ENCODE measurements at regions not wholly inside any gene's neighbourhood (a gene's known extent, or its start where the extent isn't known, plus 50 kb on each side); places are given as distances from the start of the nearest gene placed in this dataset.

- WGBS, result 68% methylated on average over 1 of the region's 1 CpG
- intact Hi-C loops (cut with DNase I), result no loop called here
These were observed 348.7 kb downstream of the ETS1 start for GRCh38 chr11:128238521-128239265.

GRCh38 chr11:128236506-128237498, 350.6 kb downstream of the ETS1 start:
- TF ChIP-seq EP300 (IDR thresholded peaks at IDR 0.05) (no peak), CTCF (IDR thresholded peaks at IDR 0.05) (no peak), POLR2AphosphoS5 (IDR thresholded peaks at IDR 0.05) (no peak), POLR2A (IDR thresholded peaks at IDR 0.05; ENCODE audit: low read depth) (no peak)
- Histone ChIP-seq H3K4me3 (no peak overlapping the region), H3K4me1 (peaks cover 0 to 23% (median 22%) of the 10 kb centered on the region in 4 donors), H3K36me3 (no peaks in the 10 kb centered on the region), H3K27ac (replicated peaks in 1 of 4) (no peak overlapping the region), H3K9me3 (no peaks in the 10 kb centered on the region), H3K27me3 (no peaks in the 10 kb centered on the region)
- DNase-seq (ENCODE audit: extremely low spot score), result no peak
- intact Hi-C loops (cut with DNase I), result no loop called here
- 96% methylated on average over 24 of the region's 49 CpGs for WGBS

More at GRCh38 chr11:128238521-128239265, 348.7 kb downstream of the ETS1 start:
- DNase-seq (ENCODE audit: extremely low spot score), result no peak
- no peak for TF ChIP-seq EP300 (IDR thresholded peaks at IDR 0.05)
- Histone ChIP-seq H3K4me3 (no peak overlapping the region), H3K9me3 (no peaks in the 10 kb centered on the region), H3K36me3 (no peaks in the 10 kb centered on the region), H3K27ac (replicated peaks in 1 of 4) (no peak overlapping the region), H3K4me1 (peaks cover 0 to 23% (median 22%) of the 10 kb centered on the region in 4 donors), H3K27me3 (no peaks in the 10 kb centered on the region)

- intact Hi-C loops (cut with DNase I), result no loop called here
- DNase-seq (ENCODE audit: extremely low spot score), result no peak
- H3K27ac ChIP-seq (replicated peaks in 1 of 4), result peak overlapping the region; percentile 15 to 50 (median 36)
- H3K36me3 ChIP-seq, result no peaks in the 10 kb centered on the region
- TF ChIP-seq POLR2A (IDR thresholded peaks at IDR 0.05; ENCODE audit: low read depth) (no peak), POLR2AphosphoS5 (IDR thresholded peaks at IDR 0.05) (no peak), CTCF (IDR thresholded peaks at IDR 0.05) (no peak), EP300 (IDR thresholded peaks at IDR 0.05) (no peak)
- H3K4me3 ChIP-seq, result no peak overlapping the region
- H3K4me1 ChIP-seq, result peaks cover 0 to 23% (median 22%) of the 10 kb centered on the region in 4 donors
- 36% methylated on average over 4 of the region's 4 CpGs for WGBS
- H3K9me3 ChIP-seq, result no peaks in the 10 kb centered on the region
- no peaks in the 10 kb centered on the region for H3K27me3 ChIP-seq
These were observed 351.4 kb downstream of the ETS1 start for GRCh38 chr11:128235958-128236357.

GRCh38 chr11:128235426-128235825, 351.9 kb downstream of the ETS1 start:
- Histone ChIP-seq H3K27me3 (no peaks in the 10 kb centered on the region), H3K36me3 (no peaks in the 10 kb centered on the region), H3K9me3 (no peaks in the 10 kb centered on the region), H3K27ac (replicated peaks in 1 of 4) (peak overlapping the region; percentile 15 to 50 (median 36)), H3K4me3 (no peak overlapping the region), H3K4me1 (peaks cover 0 to 23% (median 22%) of the 10 kb centered on the region in 4 donors)
- DNase-seq (ENCODE audit: extremely low spot score), result no peak
- WGBS, result 50% methylated on average over 3 of the region's 3 CpGs
- no peak for TF ChIP-seq POLR2A (IDR thresholded peaks at IDR 0.05; ENCODE audit: low read depth)
- no peak for TF ChIP-seq POLR2AphosphoS5 (IDR thresholded peaks at IDR 0.05)
- intact Hi-C loops (cut with DNase I), result no loop called here

- no peak for DNase-seq (ENCODE audit: extremely low spot score)
- H3K27me3 ChIP-seq, result no peaks in the 10 kb centered on the region
- no peak overlapping the region for H3K4me3 ChIP-seq
- TF ChIP-seq EP300 (IDR thresholded peaks at IDR 0.05) (no peak), POLR2AphosphoS5 (IDR thresholded peaks at IDR 0.05) (no peak), CTCF (IDR thresholded peaks at IDR 0.05) (no peak), POLR2A (IDR thresholded peaks at IDR 0.05; ENCODE audit: low read depth) (no peak)
- no peak overlapping the region for H3K27ac ChIP-seq (replicated peaks in 1 of 4)
- no peaks in the 10 kb centered on the region for H3K9me3 ChIP-seq
- no peaks in the 10 kb centered on the region for H3K36me3 ChIP-seq
- intact Hi-C loops (cut with DNase I), result no loop called here
- 92% methylated on average over 6 of the region's 6 CpGs for WGBS
- peaks cover 0 to 25% (median 23%) of the 10 kb centered on the region in 4 donors for H3K4me1 ChIP-seq
These were observed 353.2 kb downstream of the ETS1 start for GRCh38 chr11:128234143-128234542.
